Muscle of leg (tissue), 3 donors: ENCODE measurements at regions not wholly inside any gene's neighbourhood (a gene's known extent, or its start where the extent isn't known, plus 50 kb on each side); places are given as distances from the start of the nearest gene placed in this dataset.

Source experiments
- DNase-seq: peaks from one replicate; pipeline ENCODE4 v3.0.0; 2013
- H3K27ac ChIP-seq: one replicate; pipeline ENCODE4 v1.5.1; 2013; ENCODE audit warnings: mild to moderate bottlenecking, low read length, control low read depth
- H3K27me3 ChIP-seq: one replicate; pipeline ENCODE4 v1.6.1; 2013; ENCODE audit warnings: low read length; ENCODE audit not compliant: control insufficient read depth, insufficient read depth
- H3K36me3 ChIP-seq: one replicate; pipeline ENCODE4 v1.6.1; 2013; ENCODE audit warnings: low read length; ENCODE audit not compliant: control insufficient read depth, insufficient read depth
- H3K4me1 ChIP-seq: one replicate; pipeline ENCODE4 v1.6.1; 2013; ENCODE audit warnings: low read length; ENCODE audit not compliant: control insufficient read depth, insufficient read depth
- H3K4me3 ChIP-seq: one replicate; pipeline ENCODE4 v1.5.1; 2013; ENCODE audit warnings: low read length, control low read depth
- H3K9me3 ChIP-seq: replicated peaks from 2 replicates; pipeline ENCODE4 v1.6.1; 2013; ENCODE audit warnings: low read depth, low read length; ENCODE audit not compliant: control insufficient read depth
- WGBS: methylation state at CpG from one replicate; pipeline ENCODE4 v1.1.5; 2013; ENCODE audit warnings: missing lambda C conversion rate; ENCODE audit not compliant: insufficient coverage; 5-methylcytosine and 5-hydroxymethylcytosine counted together

DNA sequence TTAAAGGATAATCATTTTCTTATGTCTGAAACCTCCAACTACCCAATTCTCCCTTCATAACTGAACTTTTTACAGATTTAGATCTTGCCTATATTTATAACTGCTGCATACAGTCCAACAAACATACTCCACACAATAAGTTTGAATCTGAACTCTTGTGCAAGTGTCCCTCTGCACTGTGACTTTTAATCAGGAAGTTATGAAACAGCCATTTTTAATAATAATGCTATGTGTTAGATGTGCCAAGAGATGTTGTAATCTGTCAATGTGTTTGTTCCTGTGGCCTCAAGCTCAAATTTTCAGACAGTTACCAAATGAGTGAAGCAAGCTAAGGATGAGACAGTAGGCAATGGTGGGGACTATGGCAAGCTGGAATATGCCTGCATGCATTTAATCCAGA lies 57.6 kb upstream of the MTAP start:
- H3K4me1 ChIP-seq: no peaks in the 10 kb centered on the region
- DNase-seq: peak; percentile 4
- no peak overlapping the region for H3K27ac ChIP-seq
- no peaks in the 10 kb centered on the region for H3K9me3 ChIP-seq
- H3K36me3 ChIP-seq: no peaks in the 10 kb centered on the region
- H3K4me3 ChIP-seq: no peak overlapping the region
- H3K27me3 ChIP-seq: no peaks in the 10 kb centered on the region

DNA sequence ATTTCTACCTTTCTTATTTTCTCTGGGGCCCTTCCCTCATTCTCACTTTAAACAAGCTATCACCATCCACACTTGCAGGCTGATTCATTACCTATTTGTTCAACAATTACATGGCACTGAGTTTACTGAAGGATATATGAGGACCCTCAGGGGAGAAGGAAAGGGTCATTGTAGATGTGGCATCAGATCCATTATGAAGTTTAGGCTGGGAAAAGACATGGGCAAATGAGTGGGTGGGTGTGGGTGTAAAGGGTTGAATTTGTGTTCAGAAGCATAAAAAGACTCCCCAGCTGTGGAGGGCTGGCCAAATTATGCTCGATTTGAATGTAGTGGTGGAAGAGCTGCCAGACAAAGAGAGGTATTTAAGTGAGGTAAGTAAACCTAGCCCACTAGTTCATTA lies 55.9 kb upstream of the MTAP start:
- Histone ChIP-seq H3K4me3 (no peak overlapping the region), H3K9me3 (no peaks in the 10 kb centered on the region), H3K4me1 (no peaks in the 10 kb centered on the region), H3K27me3 (no peaks in the 10 kb centered on the region), H3K27ac (no peak overlapping the region), H3K36me3 (no peaks in the 10 kb centered on the region)
- DNase-seq: no peak
- 29% methylated on average over 1 of the region's 1 CpG for WGBS

DNA sequence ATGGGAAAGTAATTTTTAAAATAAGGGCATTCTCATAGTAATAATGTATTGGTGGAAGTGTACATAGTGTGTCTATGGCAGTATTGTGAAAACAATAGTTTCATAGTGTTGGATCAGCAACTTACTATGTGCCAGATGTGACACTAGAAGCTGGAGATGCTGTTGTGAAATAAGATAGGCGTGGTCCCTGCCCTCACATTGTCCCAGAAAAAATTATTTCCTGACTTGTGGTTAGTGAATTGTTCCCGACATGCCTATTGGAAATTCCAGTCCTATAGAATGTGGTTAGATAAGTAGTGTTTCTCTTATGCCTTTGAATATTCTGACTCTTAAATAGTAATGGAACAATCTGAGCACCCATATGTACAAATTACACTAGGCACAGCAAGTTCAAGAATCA lies 55.3 kb upstream of the MTAP start:
- WGBS: no CpG with 5 or more reads among the region's 2 CpGs
- Histone ChIP-seq H3K27ac (no peak overlapping the region), H3K36me3 (no peaks in the 10 kb centered on the region), H3K4me3 (no peak overlapping the region), H3K4me1 (no peaks in the 10 kb centered on the region), H3K9me3 (no peaks in the 10 kb centered on the region), H3K27me3 (no peaks in the 10 kb centered on the region)
- DNase-seq: no peak

DNA sequence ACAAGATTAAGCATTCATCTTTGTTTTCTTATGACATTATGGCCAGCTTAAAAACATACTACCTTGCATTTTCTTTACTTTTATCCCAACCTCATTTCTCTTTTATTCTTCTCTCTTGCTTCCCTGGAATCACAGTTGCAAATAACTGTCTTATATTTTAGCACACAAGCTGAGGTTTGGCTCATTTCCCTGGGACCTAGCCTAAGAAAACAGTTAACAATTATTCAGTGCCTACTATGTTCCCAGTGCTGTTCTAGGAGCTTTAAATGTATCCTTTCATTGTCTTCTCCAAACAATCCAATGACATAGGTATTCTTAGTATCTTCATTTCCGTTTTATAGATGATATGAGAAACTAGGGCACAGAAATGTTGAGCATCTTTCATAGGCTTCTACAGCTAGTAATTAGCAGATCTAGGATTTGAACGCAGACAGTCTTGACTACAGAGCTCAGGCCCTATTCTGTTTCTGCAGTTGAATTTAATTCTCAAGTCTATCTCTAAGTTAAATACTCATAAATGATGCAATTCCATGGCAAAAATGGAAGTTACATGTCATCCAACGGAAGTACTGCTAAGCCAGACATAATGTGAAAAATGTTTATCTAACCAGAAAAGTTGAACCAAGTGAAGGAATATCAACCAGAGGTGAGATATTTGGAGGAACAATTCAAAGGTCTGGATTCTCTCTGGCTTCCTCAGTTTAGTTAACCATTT lies 52.3 kb upstream of the MTAP start:
- no peak for DNase-seq
- WGBS: no CpG with 5 or more reads among the region's 3 CpGs

DNA sequence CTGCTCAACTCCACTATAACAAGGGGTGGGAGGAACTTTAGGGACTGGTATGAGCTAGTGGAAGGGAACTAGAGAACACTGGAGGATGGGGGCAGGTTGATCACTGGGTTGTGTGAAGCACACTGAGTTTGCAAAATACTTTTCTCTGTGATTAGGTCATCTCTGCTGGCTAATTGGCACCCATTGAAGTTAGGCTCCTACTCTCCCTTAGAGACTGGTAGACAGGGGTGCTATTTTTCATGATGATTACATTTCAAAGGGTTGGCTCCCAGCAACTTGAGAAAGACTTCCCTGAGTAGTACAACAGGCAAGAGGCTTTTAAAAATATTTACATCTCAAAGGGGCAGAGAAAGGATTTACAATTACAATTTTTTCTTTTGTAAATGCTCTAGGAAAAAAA lies 50.4 kb upstream of the MTAP start:
- Histone ChIP-seq H3K27me3 (no peaks in the 10 kb centered on the region), H3K4me3 (no peak overlapping the region), H3K36me3 (no peaks in the 10 kb centered on the region), H3K9me3 (no peaks in the 10 kb centered on the region), H3K4me1 (no peaks in the 10 kb centered on the region), H3K27ac (no peak overlapping the region)
- DNase-seq: no peak

More for the DNA sequence above, 52.3 kb upstream of the MTAP start:
- Histone ChIP-seq H3K4me3 (no peak overlapping the region), H3K27ac (no peak overlapping the region), H3K9me3 (no peaks in the 10 kb centered on the region), H3K36me3 (no peaks in the 10 kb centered on the region), H3K4me1 (no peaks in the 10 kb centered on the region), H3K27me3 (no peaks in the 10 kb centered on the region)
